OCI-LY7 (cell line): ENCODE measurements at regions not wholly inside any gene's neighbourhood (a gene's known extent, or its start where the extent isn't known, plus 50 kb on each side); places are given as distances from the start of the nearest gene placed in this dataset.

ENCODE experiments used
- BruUV-seq: library from RNA; stranded (reverse); fragments of 400-500 nt; replicated peaks from 2 replicates; lab custom pipeline; 2021; lab: Mats Ljungman, UMichigan
- CTCF ChIA-PET: fragments of 300-600 bp; sonication (Branson Sonifier 250); formaldehyde crosslinking; loops from one replicate; lab custom pipeline; 2022; ENCODE audit warnings: antibody characterized with exemption; ENCODE audit not compliant: unreplicated experiment; lab: Charles Lee
- POLR2A ChIA-PET: fragments of 300-600 bp; sonication (Branson Sonifier 250); formaldehyde crosslinking; loops from one replicate; lab custom pipeline; 2022; ENCODE audit warnings: antibody characterized with exemption; lab: Charles Lee
- DNase-seq: peaks from one replicate; pipeline ENCODE4 v3.0.0-alpha.2; 2015; ENCODE audit warnings: low spot score
- H2AFZ ChIP-seq: fragments of 200-600 bp; sonication (generic), shearing (Covaris generic); 2 replicates; pipeline ENCODE4 v1.6.1; 2014; ENCODE audit warnings: mild to moderate bottlenecking, antibody characterized with exemption, low read length, moderate library complexity
- H3K27ac ChIP-seq: fragments of 200-600 bp; sonication (generic); 2 replicates; pipeline ENCODE4 v1.5.1; 2014; ENCODE audit warnings: mixed run types, low read depth, mild to moderate bottlenecking, moderate library complexity, low read length, inconsistent platforms; ENCODE audit not compliant: poor library complexity, severe bottlenecking
- H3K36me3 ChIP-seq: fragments of 200-600 bp; sonication (generic); 2 replicates; pipeline ENCODE4 v1.6.1; 2014; ENCODE audit warnings: mild to moderate bottlenecking, antibody characterized with exemption, low read length, moderate library complexity, mixed read lengths; ENCODE audit not compliant: insufficient read depth
- H3K4me1 ChIP-seq: fragments of 200-600 bp; sonication (generic); 2 replicates; pipeline ENCODE4 v1.5.1; 2014; ENCODE audit warnings: mild to moderate bottlenecking, low read length; ENCODE audit not compliant: insufficient read depth, poor library complexity, severe bottlenecking
- H3K4me2 ChIP-seq: fragments of 200-600 bp; sonication (generic); 2 replicates; pipeline ENCODE4 v1.6.1; 2014; ENCODE audit warnings: mild to moderate bottlenecking, low read length
- H3K4me3 ChIP-seq: fragments of 200-600 bp; sonication (generic); 2 replicates; pipeline ENCODE4 v1.5.1; 2014; ENCODE audit warnings: mild to moderate bottlenecking, low read depth, low read length; ENCODE audit not compliant: poor library complexity, severe bottlenecking
- H3K79me2 ChIP-seq: fragments of 200-600 bp; sonication (generic); 2 replicates; pipeline ENCODE4 v1.6.1; 2016; ENCODE audit warnings: low read depth, mild to moderate bottlenecking, low read length, moderate library complexity, mixed read lengths; ENCODE audit not compliant: insufficient read depth
- H3K9me2 ChIP-seq: fragments of 200-600 bp; sonication (generic); 2 replicates; pipeline ENCODE4 v1.6.1; 2016; ENCODE audit warnings: mild to moderate bottlenecking, low read length, mixed read lengths; ENCODE audit not compliant: insufficient read depth
- H3K9me3 ChIP-seq: fragments of 200-600 bp; sonication (generic); 2 replicates; pipeline ENCODE4 v1.6.1; 2014; ENCODE audit warnings: mild to moderate bottlenecking, mixed run types, low read length, mixed read lengths
- H4K20me1 ChIP-seq: fragments of 200-600 bp; sonication (generic); 2 replicates; pipeline ENCODE4 v1.6.1; 2014; ENCODE audit warnings: mild to moderate bottlenecking, antibody characterized with exemption, low read length, moderate library complexity, mixed read lengths; ENCODE audit not compliant: insufficient read depth
- EZH2phosphoT487 ChIP-seq: fragments of 200-600 bp; sonication (generic); IDR thresholded peaks from 2 replicates; pipeline ENCODE4 v1.6.1; 2018; ENCODE audit warnings: low read depth, borderline replicate concordance, mild to moderate bottlenecking, mixed run types, antibody characterized with exemption, low read length, moderate library complexity, mixed read lengths
- intact Hi-C: fragments of 100-400 bp; cut with micrococcal nuclease; formaldehyde crosslinking; loops from one replicate; pipeline ENCODE4 v1.10.0; 2022; ENCODE audit not compliant: unreplicated experiment
- TF ChIP-seq, protein P1 (sequence below): fragments of 200-600 bp; sonication (generic); conservative IDR thresholded peaks from 2 replicates; pipeline ENCODE4 v1.5.1; 2014; ENCODE audit warnings: mild to moderate bottlenecking, antibody characterized with exemption, low read length, moderate library complexity, mixed read lengths

DNA sequence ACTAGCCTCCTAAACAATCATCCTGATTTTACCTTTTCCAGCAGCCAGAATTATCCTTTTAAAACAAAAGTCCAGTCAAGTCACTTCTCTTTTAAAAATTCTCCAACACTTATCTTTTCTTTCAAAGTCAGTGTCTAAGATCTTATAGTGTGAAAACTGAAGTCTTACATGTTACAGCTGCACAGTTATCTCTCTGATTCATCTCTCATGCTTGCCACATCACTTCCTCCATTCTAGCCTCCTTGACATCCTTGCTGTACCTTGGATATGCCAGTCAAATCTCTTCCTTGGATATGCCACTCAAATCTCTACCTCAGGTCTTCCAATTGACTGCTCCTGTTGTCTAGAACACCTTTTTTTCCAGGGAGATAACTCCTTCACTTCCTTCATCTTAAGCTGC is 361.7 kb upstream of the FTMT start:
- H3K36me3 ChIP-seq: no peaks in the 10 kb centered on the region
- ChIA-PET POLR2A (no interaction called here), CTCF (no interaction called here)
- intact Hi-C loops: no loop called here
- no peaks in the 10 kb centered on the region for H3K79me2 ChIP-seq
- no peak overlapping the region for H3K4me2 ChIP-seq
- no TSS peak for BruUV-seq
- DNase-seq: no peak
- no peak overlapping the region for H3K27ac ChIP-seq
- TF ChIP-seq EZH2phosphoT487: no peak
- TF ChIP-seq, protein P1, sequence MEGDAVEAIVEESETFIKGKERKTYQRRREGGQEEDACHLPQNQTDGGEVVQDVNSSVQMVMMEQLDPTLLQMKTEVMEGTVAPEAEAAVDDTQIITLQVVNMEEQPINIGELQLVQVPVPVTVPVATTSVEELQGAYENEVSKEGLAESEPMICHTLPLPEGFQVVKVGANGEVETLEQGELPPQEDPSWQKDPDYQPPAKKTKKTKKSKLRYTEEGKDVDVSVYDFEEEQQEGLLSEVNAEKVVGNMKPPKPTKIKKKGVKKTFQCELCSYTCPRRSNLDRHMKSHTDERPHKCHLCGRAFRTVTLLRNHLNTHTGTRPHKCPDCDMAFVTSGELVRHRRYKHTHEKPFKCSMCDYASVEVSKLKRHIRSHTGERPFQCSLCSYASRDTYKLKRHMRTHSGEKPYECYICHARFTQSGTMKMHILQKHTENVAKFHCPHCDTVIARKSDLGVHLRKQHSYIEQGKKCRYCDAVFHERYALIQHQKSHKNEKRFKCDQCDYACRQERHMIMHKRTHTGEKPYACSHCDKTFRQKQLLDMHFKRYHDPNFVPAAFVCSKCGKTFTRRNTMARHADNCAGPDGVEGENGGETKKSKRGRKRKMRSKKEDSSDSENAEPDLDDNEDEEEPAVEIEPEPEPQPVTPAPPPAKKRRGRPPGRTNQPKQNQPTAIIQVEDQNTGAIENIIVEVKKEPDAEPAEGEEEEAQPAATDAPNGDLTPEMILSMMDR: no peak
- H3K4me3 ChIP-seq: no peak overlapping the region
- H3K9me3 ChIP-seq: no peaks in the 10 kb centered on the region
- no peaks in the 10 kb centered on the region for H3K9me2 ChIP-seq
- H2AFZ ChIP-seq: no peak overlapping the region
- no peaks in the 10 kb centered on the region for H3K4me1 ChIP-seq
- no peaks in the 10 kb centered on the region for H4K20me1 ChIP-seq

DNA sequence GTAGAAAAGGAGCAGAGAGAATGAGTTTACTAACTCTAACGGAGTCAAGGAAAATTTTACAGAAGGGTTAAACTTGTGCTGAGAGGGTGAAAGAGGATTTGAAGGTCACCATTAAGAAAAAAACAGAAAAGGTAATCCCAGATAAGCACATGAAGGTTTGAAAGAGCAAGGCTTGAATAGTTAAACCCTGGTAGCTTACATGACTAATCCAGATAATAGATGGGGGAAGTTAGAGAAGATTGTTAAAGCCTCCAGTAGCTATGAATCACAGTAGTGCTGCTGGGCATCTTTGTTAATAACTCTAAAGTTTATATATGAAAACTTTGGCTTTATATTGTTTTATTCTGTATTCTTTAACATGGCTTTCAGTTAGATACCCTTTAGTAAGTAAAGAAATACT is 354.5 kb upstream of the FTMT start:
- intact Hi-C loops: no loop called here
- no peak for DNase-seq
- H3K4me2 ChIP-seq: no peak overlapping the region
- no peaks in the 10 kb centered on the region for H3K79me2 ChIP-seq
- H4K20me1 ChIP-seq: no peaks in the 10 kb centered on the region
- no peaks in the 10 kb centered on the region for H3K9me3 ChIP-seq
- no TSS peak for BruUV-seq
- no peak overlapping the region for H2AFZ ChIP-seq
- CTCF ChIA-PET: no interaction called here
- POLR2A ChIA-PET: interaction anchor here (0.9 kb wide), 1 partner anchor 496 kb away, joined by 3 read pairs; no protein-coding TSS in a partner anchor
- no peaks in the 10 kb centered on the region for H3K4me1 ChIP-seq
- H3K27ac ChIP-seq: no peak overlapping the region
- TF ChIP-seq, protein P1: no peak
- no peaks in the 10 kb centered on the region for H3K36me3 ChIP-seq
- H3K4me3 ChIP-seq: no peak overlapping the region
- no peaks in the 10 kb centered on the region for H3K9me2 ChIP-seq

DNA sequence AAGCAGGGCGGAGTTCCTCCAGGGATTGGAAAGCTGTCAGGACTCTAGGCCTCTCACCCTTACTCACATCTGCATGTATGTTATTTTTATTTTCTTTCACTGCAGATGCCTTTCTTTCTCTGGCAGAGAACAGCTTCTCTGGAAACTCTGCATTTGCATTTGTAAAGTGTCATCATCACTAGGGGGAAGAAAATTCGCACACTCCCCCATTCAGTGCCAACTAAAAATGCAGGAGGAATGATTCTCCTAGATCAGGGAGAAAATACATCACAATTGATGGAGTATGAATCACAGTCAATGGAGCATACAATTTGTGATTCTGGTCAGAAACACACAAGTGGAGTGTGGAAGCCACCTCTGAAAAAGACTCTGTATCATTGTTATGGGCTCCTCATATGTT is 351.4 kb upstream of the FTMT start:
- POLR2A ChIA-PET: no interaction called here

More for the DNA sequence above, 351.4 kb upstream of the FTMT start:
- no peak for DNase-seq
- Histone ChIP-seq H3K9me2 (no peaks in the 10 kb centered on the region), H4K20me1 (no peaks in the 10 kb centered on the region), H3K27ac (no peak overlapping the region), H2AFZ (no peak overlapping the region), H3K4me2 (no peak overlapping the region), H3K36me3 (no peaks in the 10 kb centered on the region), H3K4me3 (no peak overlapping the region), H3K4me1 (no peaks in the 10 kb centered on the region), H3K9me3 (no peaks in the 10 kb centered on the region), H3K79me2 (no peaks in the 10 kb centered on the region)
- CTCF ChIA-PET: no interaction called here
- BruUV-seq: no TSS peak
- TF ChIP-seq, protein P1: no peak
- TF ChIP-seq EZH2phosphoT487: no peak
- intact Hi-C loops: no loop called here
